Central memory CD8-positive, alpha-beta T cell (primary cell): ENCODE measurements at regions not wholly inside any gene's neighbourhood (a gene's known extent, or its start where the extent isn't known, plus 50 kb on each side); places are given as distances from the start of the nearest gene placed in this dataset.

Experiments used
- ATAC-seq: fragments of 150-1000 bp; cut with Tn5 transposase; replicated peaks from 2 replicates; pipeline ENCODE4 v1.10.0; 2022; ENCODE audit warnings: mild to moderate bottlenecking, moderate FRiP score, moderate number of reproducible peaks; ENCODE audit not compliant: poor library complexity, severe bottlenecking; ENCODE audit errors: extremely low read depth
- DNase-seq, 2 donors: peaks; one replicate each; pipeline ENCODE4 v3.0.0; 2021; ENCODE audit warnings: low spot score in 2 of 2
- H3K27ac Mint-ChIP-seq: one replicate; pipeline ENCODE4 v1.8.0; 2022; ENCODE audit warnings: low read depth, mild to moderate bottlenecking, moderate library complexity, mixed read lengths
- H3K27me3 Mint-ChIP-seq: one replicate; pipeline ENCODE4 v1.8.0; 2022; ENCODE audit warnings: mixed read lengths
- H3K36me3 Mint-ChIP-seq: one replicate; pipeline ENCODE4 v1.8.0; 2022; ENCODE audit warnings: mild to moderate bottlenecking, moderate library complexity, mixed read lengths; ENCODE audit not compliant: insufficient read depth
- H3K4me1 Mint-ChIP-seq: one replicate; pipeline ENCODE4 v1.8.0; 2022; ENCODE audit warnings: mixed read lengths
- H3K4me3 Mint-ChIP-seq: one replicate; pipeline ENCODE4 v1.8.0; 2022; ENCODE audit warnings: mild to moderate bottlenecking, moderate library complexity, mixed read lengths
- H3K9me3 Mint-ChIP-seq: one replicate; pipeline ENCODE4 v1.8.0; 2022; ENCODE audit warnings: mixed read lengths

DNA sequence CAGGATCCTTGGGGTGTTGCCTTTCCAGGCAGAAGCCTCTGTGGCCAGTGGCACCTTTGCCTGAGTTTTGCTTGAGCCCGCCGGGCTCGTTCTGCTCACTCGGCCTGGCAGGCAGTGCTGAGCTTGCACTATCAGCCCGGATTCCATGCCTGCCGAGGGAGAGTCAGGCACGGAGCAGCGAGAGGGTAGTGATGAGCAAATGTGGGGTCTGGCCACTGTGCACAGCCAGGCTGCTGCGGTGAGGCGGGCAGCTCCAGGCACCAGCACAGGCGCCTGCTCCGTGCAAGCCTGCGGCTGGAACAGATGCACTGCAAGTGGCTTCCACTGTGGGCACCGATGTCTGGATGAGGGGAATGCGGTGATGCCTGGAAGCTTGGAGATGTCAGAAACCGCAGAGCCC, 619.2 kb downstream of the RAPGEF2 start:
- Mint-ChIP-seq H3K4me1 (no peaks in the 10 kb centered on the region), H3K4me3 (no peak overlapping the region), H3K27ac (no peak overlapping the region), H3K36me3 (peaks cover 2% of the 10 kb centered on the region), H3K27me3 (no peaks in the 10 kb centered on the region), H3K9me3 (peaks cover 16% of the 10 kb centered on the region)
- DNase-seq (no peak), ATAC-seq (no peak)

DNA sequence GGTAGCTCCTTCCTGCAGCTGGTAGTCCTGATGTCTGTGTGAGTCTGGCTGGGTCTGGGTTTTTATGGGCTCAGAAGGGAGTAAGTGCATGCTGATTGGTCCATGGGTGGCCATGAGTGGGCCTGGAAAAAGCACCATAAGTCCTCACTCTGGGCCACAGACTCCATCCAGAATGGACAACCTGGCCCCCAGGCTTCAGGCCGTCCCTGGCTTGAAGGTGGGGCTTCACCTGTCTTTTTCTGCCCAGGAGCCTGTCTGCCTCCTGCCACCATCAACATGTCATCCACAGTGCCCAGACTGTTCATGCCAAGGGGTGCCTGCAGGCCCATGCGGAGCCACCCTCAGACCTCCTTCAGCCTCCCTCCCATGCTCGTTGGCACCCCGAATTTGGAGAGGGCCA, 620.0 kb downstream of the RAPGEF2 start:
- Mint-ChIP-seq H3K9me3 (peaks cover 16% of the 10 kb centered on the region), H3K4me1 (no peaks in the 10 kb centered on the region), H3K27me3 (no peaks in the 10 kb centered on the region), H3K27ac (no peak overlapping the region), H3K4me3 (no peak overlapping the region), H3K36me3 (peaks cover 2% of the 10 kb centered on the region)
- ATAC-seq (no peak), DNase-seq (no peak)

DNA sequence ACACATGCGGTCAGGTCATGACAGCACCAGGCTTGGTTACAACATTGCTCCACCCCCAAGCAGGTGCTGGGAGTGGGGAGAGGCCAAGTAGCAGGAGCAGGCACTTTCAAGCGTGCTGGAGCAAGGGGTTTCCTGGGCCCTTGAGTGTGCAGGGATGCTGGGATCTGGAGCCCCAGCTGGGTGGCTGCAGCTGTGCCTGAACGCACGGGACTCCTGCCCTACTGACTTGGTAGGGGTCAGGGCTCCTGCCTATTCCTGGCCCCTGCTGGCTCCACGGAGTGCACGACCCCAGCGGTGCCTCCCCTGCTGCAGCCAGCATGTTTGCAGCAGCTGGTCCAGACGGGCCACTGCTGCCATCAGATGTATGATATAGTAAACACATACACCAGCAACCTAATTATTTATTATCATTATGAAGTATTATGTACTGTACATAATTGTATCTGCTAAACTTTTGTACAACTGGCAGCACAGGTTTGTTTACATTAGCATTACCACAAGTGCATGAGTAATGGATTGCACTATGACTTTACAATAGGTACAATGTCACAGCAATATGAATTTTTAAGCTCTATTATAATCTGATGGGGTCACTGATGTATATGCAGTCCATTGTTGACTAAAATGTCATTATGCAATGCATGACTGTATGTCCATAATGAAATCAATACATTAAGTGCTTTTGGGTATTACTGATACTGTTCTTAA, 620.6 kb downstream of the RAPGEF2 start:
- no peak overlapping the region for H3K4me3 Mint-ChIP-seq
- H3K27ac Mint-ChIP-seq, result no peak overlapping the region
- no peaks in the 10 kb centered on the region for H3K4me1 Mint-ChIP-seq
- H3K36me3 Mint-ChIP-seq, result peaks cover 2% of the 10 kb centered on the region
- peaks cover 16% of the 10 kb centered on the region for H3K9me3 Mint-ChIP-seq
- ATAC-seq, result no peak
- no peak for DNase-seq
- H3K27me3 Mint-ChIP-seq, result no peaks in the 10 kb centered on the region

DNA sequence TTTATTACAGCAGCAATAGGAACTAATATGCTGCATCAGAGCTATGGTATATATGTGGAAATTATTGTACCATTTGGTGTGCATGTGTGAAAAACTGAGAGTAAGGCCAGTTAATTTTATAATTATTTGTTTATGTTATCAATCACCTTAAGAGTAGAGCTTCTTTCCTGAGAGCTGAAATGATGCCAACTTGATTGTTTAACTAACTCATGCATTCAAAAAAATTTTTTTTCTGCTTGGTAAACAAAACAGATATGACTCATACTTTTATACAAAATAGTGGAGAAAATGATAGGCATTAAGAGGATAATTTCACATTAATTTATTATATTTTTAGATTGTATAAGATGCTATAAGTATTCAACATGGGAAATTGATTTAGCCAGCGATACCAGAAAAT, 622.7 kb downstream of the RAPGEF2 start:
- H3K9me3 Mint-ChIP-seq, result peaks cover 11% of the 10 kb centered on the region
- H3K27ac Mint-ChIP-seq, result no peak overlapping the region
- ATAC-seq (no peak), DNase-seq (no peak)
- no peak overlapping the region for H3K4me3 Mint-ChIP-seq
- no peaks in the 10 kb centered on the region for H3K4me1 Mint-ChIP-seq
- peaks cover 2% of the 10 kb centered on the region for H3K36me3 Mint-ChIP-seq
- H3K27me3 Mint-ChIP-seq, result no peaks in the 10 kb centered on the region

DNA sequence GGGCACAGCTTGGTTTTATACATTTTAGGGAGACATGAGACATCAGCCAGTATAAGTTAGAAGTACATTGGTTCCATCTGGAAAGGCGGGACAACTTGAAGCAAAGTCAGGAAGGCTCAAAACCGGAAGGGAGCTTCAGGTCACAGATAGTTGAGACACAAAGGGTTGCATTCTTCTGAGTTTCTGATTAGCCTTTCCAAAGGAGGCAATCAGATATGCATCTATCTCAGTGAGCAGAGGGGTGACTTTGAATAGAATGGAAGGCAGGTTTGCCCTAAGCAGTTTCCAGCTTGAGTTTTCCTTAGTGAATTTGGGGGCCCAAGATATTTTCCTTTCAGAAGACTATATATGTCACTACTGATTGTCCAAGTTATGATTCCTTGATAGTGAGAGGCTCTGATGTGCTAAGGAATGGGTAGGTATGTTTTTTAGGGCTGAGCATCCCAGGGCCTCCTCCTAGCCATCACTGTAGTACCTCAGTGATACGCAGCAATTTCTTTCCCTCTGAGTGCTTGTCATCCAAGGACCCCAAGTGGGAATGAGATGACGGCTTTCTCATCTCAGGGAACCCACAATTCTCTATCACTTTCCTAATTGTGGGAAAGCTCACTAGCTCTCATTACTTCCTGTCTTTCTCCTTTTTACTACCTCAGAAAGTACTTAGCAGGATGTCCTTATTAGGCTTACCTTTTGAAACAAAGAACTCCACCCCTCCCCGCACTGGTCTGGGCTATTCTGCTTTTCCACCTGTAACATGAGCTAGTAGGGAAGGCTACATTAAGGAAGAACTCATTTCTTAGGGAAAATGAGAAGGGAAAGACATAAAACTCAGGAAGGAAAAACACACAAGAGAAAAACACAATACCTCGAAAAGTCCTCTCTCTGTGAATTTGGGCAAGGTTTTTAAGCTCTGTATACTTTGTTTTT, 632.7 kb downstream of the RAPGEF2 start:
- DNase-seq (no peak), ATAC-seq (no peak)
- Mint-ChIP-seq H3K27me3 (no peaks in the 10 kb centered on the region), H3K27ac (no peak overlapping the region), H3K9me3 (peaks cover 11% of the 10 kb centered on the region), H3K4me3 (no peak overlapping the region), H3K36me3 (peaks cover 3% of the 10 kb centered on the region), H3K4me1 (no peaks in the 10 kb centered on the region)

DNA sequence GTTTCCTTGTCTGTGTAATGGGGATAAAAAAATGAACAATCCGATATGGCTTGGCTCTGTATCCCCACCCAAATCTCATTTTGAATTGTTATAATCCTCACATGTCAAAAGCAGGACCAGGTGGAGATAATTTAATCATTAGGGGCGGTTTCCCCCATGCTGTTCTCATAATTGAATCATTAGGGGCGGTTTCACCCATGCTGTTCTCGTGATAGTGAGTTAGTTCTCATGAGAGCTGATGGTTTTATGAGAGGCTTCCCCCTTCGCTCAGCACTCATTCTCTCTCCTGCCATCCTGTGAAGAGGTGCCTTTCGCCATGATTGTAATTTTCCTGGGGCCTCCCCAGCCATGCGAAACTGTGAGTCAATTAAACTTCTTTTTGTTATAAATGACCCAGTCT, 633.5 kb downstream of the RAPGEF2 start:
- H3K4me1 Mint-ChIP-seq, result no peaks in the 10 kb centered on the region
- peaks cover 1% of the 10 kb centered on the region for H3K36me3 Mint-ChIP-seq
- H3K4me3 Mint-ChIP-seq, result no peak overlapping the region
- no peak overlapping the region for H3K27ac Mint-ChIP-seq
- peaks cover 19% of the 10 kb centered on the region for H3K9me3 Mint-ChIP-seq
- DNase-seq, result no peak
- H3K27me3 Mint-ChIP-seq, result no peaks in the 10 kb centered on the region
- ATAC-seq, result no peak

DNA sequence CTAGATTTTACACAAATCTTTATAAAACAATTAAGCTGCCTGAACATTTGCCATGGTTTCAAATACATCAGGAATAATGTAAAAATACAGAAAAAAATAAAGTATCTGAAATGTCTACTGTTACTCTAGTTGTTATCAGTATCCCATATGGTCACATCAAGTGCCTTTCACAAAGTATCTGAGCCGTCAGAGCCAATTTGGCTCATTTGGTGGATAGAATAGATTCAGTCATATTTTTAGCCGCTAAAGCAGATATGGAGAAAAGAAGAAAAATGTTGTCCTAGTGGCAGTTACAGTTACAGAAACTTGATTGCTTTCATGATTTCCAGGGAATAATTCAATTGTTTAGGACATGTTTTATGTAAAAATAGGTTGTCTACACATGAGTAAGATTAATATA, 641.1 kb downstream of the RAPGEF2 start:
- H3K4me3 Mint-ChIP-seq, result no peak overlapping the region

DNA sequence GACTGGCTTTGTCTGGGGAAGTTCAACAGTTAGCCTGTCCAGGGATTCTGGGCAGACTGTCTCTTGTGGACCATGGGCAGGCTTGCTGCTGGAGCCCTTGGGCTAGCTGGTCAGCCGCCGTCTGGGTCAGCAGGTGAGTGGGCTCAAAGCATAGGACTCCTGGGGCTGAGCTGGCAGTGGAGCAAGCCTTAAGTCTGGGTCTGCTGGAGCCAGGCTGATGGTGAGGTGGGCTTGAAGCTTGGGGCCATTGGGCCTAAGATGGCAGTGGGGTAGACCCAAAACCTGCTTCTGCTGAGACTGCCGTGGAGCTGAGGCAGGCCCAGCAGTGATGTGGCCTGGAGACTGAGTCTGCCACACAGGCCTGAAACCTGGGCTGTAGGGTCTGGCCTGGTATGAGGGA, 645.1 kb downstream of the RAPGEF2 start:
- no peak overlapping the region for H3K4me3 Mint-ChIP-seq
- no peak for DNase-seq
- H3K27ac Mint-ChIP-seq, result no peak overlapping the region
- no peaks in the 10 kb centered on the region for H3K27me3 Mint-ChIP-seq
- H3K9me3 Mint-ChIP-seq, result peaks cover 9% of the 10 kb centered on the region
- no peaks in the 10 kb centered on the region for H3K36me3 Mint-ChIP-seq
- ATAC-seq, result no peak
- no peaks in the 10 kb centered on the region for H3K4me1 Mint-ChIP-seq

More for the DNA sequence above, 641.1 kb downstream of the RAPGEF2 start:
- H3K36me3 Mint-ChIP-seq, result no peaks in the 10 kb centered on the region
- H3K4me1 Mint-ChIP-seq, result no peaks in the 10 kb centered on the region
- H3K27me3 Mint-ChIP-seq, result no peaks in the 10 kb centered on the region
- no peak overlapping the region for H3K27ac Mint-ChIP-seq
- peaks cover 23% of the 10 kb centered on the region for H3K9me3 Mint-ChIP-seq
- DNase-seq (no peak), ATAC-seq (no peak)

DNA sequence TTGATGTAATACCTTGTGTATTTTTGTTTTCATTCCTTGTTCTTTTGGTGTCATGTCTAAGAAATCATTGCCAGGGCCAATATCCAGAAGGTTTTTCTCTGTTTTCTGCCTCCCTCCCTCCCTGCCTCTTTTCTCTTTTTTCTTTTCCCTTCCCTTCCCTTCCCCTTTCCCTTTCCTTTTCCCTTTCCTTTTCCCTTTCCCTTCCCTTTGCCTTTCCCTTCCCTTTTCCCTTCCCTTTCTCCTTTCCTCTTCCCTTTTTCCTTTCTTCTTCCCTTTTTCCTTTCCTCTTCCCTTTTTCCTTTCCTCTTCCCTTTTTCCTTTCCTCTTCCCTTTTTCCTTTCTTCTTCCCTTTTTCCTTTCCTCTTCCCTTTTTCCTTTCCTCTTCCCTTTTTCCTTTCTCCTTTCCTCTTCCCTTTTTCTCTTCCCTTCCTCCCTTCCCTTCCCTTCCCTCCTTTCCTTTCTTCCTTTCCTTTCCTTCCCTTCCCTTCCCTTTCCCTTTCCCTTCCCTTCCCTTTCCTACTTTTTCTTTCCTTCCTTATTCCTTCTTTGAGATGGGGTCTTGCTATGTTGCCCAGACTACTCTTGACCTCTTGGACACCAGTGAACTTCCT, 646.1 kb downstream of the RAPGEF2 start:
- H3K27ac Mint-ChIP-seq, result no peak overlapping the region

DNA sequence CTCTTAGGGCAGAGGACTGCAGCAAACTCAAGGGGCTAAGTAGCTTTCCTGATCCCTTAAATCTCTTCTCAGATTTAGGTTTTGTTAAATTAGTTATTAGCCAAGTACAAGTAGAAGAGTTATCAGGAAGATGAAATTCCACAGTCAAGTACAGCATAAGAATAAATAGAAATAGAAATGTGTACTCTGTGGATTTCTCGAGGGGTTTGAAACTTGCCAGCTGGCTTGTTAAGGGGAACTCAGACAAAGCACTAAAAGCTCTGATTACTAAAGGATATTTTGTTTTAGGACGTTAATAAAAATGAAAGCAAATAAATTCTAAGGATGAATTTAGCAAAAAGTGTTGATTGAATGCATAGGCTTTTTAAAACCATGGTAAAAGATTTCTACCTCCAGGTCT, 654.6 kb downstream of the RAPGEF2 start:
- no peaks in the 10 kb centered on the region for H3K4me1 Mint-ChIP-seq
- H3K36me3 Mint-ChIP-seq, result no peaks in the 10 kb centered on the region
- DNase-seq, result no peak
- ATAC-seq, result no peak
- no peak overlapping the region for H3K4me3 Mint-ChIP-seq
- no peaks in the 10 kb centered on the region for H3K27me3 Mint-ChIP-seq
- peaks cover 18% of the 10 kb centered on the region for H3K9me3 Mint-ChIP-seq
- H3K27ac Mint-ChIP-seq, result no peak overlapping the region

More for the DNA sequence above, 646.1 kb downstream of the RAPGEF2 start:
- Mint-ChIP-seq H3K9me3 (peaks cover 15% of the 10 kb centered on the region), H3K4me3 (no peak overlapping the region), H3K4me1 (no peaks in the 10 kb centered on the region), H3K27me3 (no peaks in the 10 kb centered on the region), H3K36me3 (no peaks in the 10 kb centered on the region)
- DNase-seq, result no peak
- no peak for ATAC-seq

DNA sequence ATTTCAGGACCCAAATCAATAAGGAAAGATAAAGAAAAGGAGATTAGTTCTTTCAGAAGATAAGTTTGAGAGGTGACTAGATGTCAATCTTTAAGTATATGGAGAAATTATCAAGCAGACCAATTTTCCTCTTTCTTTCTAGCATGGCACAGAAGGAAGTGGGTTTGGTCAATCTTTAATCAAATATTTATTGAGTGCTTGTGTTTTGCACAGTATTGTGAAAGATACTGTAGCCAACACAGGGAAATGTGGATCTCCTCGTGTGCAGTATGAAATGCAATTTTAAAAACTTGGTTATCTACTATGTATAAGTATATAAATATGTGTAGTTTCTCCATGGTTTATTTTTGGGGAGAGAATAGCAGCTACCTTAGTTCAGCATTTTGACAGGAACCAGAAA, 655.2 kb downstream of the RAPGEF2 start:
- Mint-ChIP-seq H3K4me1 (no peaks in the 10 kb centered on the region), H3K9me3 (peaks cover 18% of the 10 kb centered on the region), H3K27me3 (no peaks in the 10 kb centered on the region), H3K4me3 (no peak overlapping the region), H3K36me3 (no peaks in the 10 kb centered on the region), H3K27ac (no peak overlapping the region)
- DNase-seq, result no peak
- no peak for ATAC-seq

DNA sequence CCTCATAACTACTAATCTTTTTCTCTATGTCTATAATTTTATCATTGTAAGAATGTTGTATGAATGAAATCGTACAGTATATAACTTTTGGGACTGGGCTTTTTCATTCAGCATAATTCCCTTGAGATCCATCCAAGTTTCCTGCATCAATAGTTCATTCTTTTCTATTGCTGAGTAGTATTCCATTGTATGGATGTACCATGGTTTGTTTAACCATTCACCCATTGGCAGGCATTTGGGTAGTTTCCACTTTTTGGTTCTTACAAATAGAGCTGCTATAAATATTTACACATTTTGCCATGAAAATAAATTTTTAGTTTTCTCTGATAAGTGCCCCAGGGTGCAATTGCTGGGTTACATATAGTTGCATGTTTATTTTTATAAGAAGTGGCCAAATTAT, 659.8 kb downstream of the RAPGEF2 start:
- H3K27ac Mint-ChIP-seq, result no peak overlapping the region
- H3K9me3 Mint-ChIP-seq, result peaks cover 14% of the 10 kb centered on the region
- H3K4me1 Mint-ChIP-seq, result no peaks in the 10 kb centered on the region
- H3K36me3 Mint-ChIP-seq, result no peaks in the 10 kb centered on the region
- DNase-seq (no peak), ATAC-seq (no peak)
- no peaks in the 10 kb centered on the region for H3K27me3 Mint-ChIP-seq
- H3K4me3 Mint-ChIP-seq, result no peak overlapping the region
